GM06990 (cell line): ENCODE measurements at regions not wholly inside any gene's neighbourhood (a gene's known extent, or its start where the extent isn't known, plus 50 kb on each side); places are given as distances from the start of the nearest gene placed in this dataset.

Source experiments
- DNase-seq: peaks from one replicate; pipeline ENCODE4 v3.0.0-alpha.2; 2011; ENCODE audit not compliant: insufficient read length; ENCODE audit errors: extremely low read depth
- H3K27me3 ChIP-seq: replicated peaks from 2 replicates; pipeline ENCODE4 v1.6.0; 2011; ENCODE audit warnings: low read length; ENCODE audit not compliant: control insufficient read depth, insufficient read depth
- H3K36me3 ChIP-seq: 2 replicates; pipeline ENCODE4 v1.5.1; 2011; ENCODE audit warnings: low read length; ENCODE audit not compliant: control insufficient read depth, insufficient read depth
- H3K4me3 ChIP-seq: replicated peaks from 2 replicates; pipeline ENCODE4 v1.5.1; 2011; ENCODE audit warnings: low read depth, mild to moderate bottlenecking, control low read depth, low read length
- CTCF ChIP-seq: IDR thresholded peaks from 2 replicates; pipeline ENCODE4 v1.5.1; 2011; ENCODE audit warnings: low read length, control low read depth, mild to moderate bottlenecking, inconsistent platforms; ENCODE audit not compliant: insufficient read depth, poor library complexity, severe bottlenecking

- TF ChIP-seq CTCF = no peak
- Histone ChIP-seq H3K27me3 (no peaks in the 10 kb centered on the region), H3K36me3 (no peaks in the 10 kb centered on the region), H3K4me3 (no peak overlapping the region)
- no peak for DNase-seq
These were observed 113.7 kb upstream of the PARD3B start for GRCh38 chr2:204431529-204431928.

GRCh38 chr2:204432196-204432595, 113.1 kb upstream of the PARD3B start:
- H3K36me3 ChIP-seq = no peaks in the 10 kb centered on the region
- DNase-seq = no peak
- TF ChIP-seq CTCF = no peak
- H3K27me3 ChIP-seq = no peaks in the 10 kb centered on the region
- H3K4me3 ChIP-seq = no peak overlapping the region

GRCh38 chr2:204434660-204435462, 110.4 kb upstream of the PARD3B start:
- no peak for TF ChIP-seq CTCF
- H3K27me3 ChIP-seq = no peaks in the 10 kb centered on the region
- H3K4me3 ChIP-seq = no peak overlapping the region
- H3K36me3 ChIP-seq = no peaks in the 10 kb centered on the region
- no peak for DNase-seq

- no peaks in the 10 kb centered on the region for H3K27me3 ChIP-seq
- TF ChIP-seq CTCF = no peak
- H3K4me3 ChIP-seq = no peak overlapping the region
- no peaks in the 10 kb centered on the region for H3K36me3 ChIP-seq
- no peak for DNase-seq
These were observed 109.0 kb upstream of the PARD3B start for GRCh38 chr2:204436230-204436629.

GRCh38 chr2:204437408-204437807, 107.9 kb upstream of the PARD3B start:
- TF ChIP-seq CTCF = no peak
- Histone ChIP-seq H3K27me3 (no peaks in the 10 kb centered on the region), H3K36me3 (no peaks in the 10 kb centered on the region), H3K4me3 (no peak overlapping the region)
- DNase-seq = no peak
